Peyer's patch (tissue), 4 donors: ENCODE measurements at regions not wholly inside any gene's neighbourhood (a gene's known extent, or its start where the extent isn't known, plus 50 kb on each side); places are given as distances from the start of the nearest gene placed in this dataset.

ENCODE experiments used
- DNase-seq, 3 donors: peaks; one replicate each; pipeline ENCODE4 v3.0.0-alpha.2; 2017 to 2019
- H3K27ac ChIP-seq, 4 donors: fragments of 200-600 bp; sonication (generic); one replicate each; pipeline ENCODE4 v1.5.1; 2016 to 2019
- H3K27me3 ChIP-seq, 2 donors: fragments of 200-600 bp; sonication (generic); one replicate each; pipeline ENCODE4 v1.5.1; 2019
- H3K36me3 ChIP-seq, 3 donors: fragments of 200-600 bp; sonication (generic); one replicate each; pipeline ENCODE4 v1.5.1; 2016 to 2019
- H3K4me1 ChIP-seq, 4 donors: fragments of 200-600 bp; sonication (generic); one replicate each; pipeline ENCODE4 v1.5.1; 2016 to 2019
- H3K4me3 ChIP-seq, 4 donors: fragments of 200-600 bp; sonication (generic); 1 replicate in 3 of 4; 2 replicates in 1 of 4; pipeline ENCODE4 v1.5.1; 2016 to 2019; ENCODE audit warnings: mild to moderate bottlenecking in 1 of 4
- H3K9me3 ChIP-seq, 4 donors: fragments of 200-600 bp; sonication (generic); one replicate each; pipeline ENCODE4 v1.5.1; 2016 to 2019; ENCODE audit warnings: mild to moderate bottlenecking in 1 of 4
- CTCF ChIP-seq, 6 experiments: fragments of 450-650 bp in 4 of 6; fragments of 200-600 bp in 2 of 6; sonication (generic) in 1 of 6; IDR thresholded peaks; one replicate each; pipeline ENCODE4 v1.5.1; 2017 to 2019; ENCODE audit warnings: antibody characterized with exemption in 6 of 6, mild to moderate bottlenecking in 3 of 6, moderate library complexity in 1 of 6
- POLR2A ChIP-seq, 2 donors: fragments of 450-650 bp; IDR thresholded peaks; one replicate each; pipeline ENCODE4 v1.5.1; 2017; ENCODE audit warnings: antibody characterized with exemption in 2 of 2, mild to moderate bottlenecking in 2 of 2, moderate library complexity in 2 of 2

- H3K4me1 ChIP-seq = peaks cover 0 to 5% (median 0%) of the 10 kb centered on the region in 4 donors
- H3K4me3 ChIP-seq = no peak overlapping the region
- H3K36me3 ChIP-seq = no peaks in the 10 kb centered on the region
- no peak for TF ChIP-seq CTCF (IDR thresholded peaks at IDR 0.05)
- no peak for TF ChIP-seq POLR2A (IDR thresholded peaks at IDR 0.05)
- no peak for DNase-seq
- H3K9me3 ChIP-seq = no peaks in the 10 kb centered on the region
- H3K27ac ChIP-seq = no peak overlapping the region
- no peaks in the 10 kb centered on the region for H3K27me3 ChIP-seq
These were observed 88.9 kb downstream of the MYL12B start for GRCh38 chr18:3350566-3351527.

GRCh38 chr18:3354506-3354905 is 92.6 kb downstream of the MYL12B start:
- Histone ChIP-seq H3K4me3 (no peak overlapping the region), H3K4me1 (no peaks in the 10 kb centered on the region), H3K27ac (no peak overlapping the region), H3K36me3 (no peaks in the 10 kb centered on the region), H3K9me3 (no peaks in the 10 kb centered on the region), H3K27me3 (no peaks in the 10 kb centered on the region)
- TF ChIP-seq CTCF (IDR thresholded peaks at IDR 0.05) = no peak
- no peak for TF ChIP-seq POLR2A (IDR thresholded peaks at IDR 0.05)
- DNase-seq = no peak

- Histone ChIP-seq H3K4me3 (no peak overlapping the region), H3K27me3 (no peaks in the 10 kb centered on the region), H3K27ac (no peak overlapping the region), H3K9me3 (no peaks in the 10 kb centered on the region), H3K36me3 (no peaks in the 10 kb centered on the region), H3K4me1 (no peaks in the 10 kb centered on the region)
- TF ChIP-seq CTCF (IDR thresholded peaks at IDR 0.05) = no peak
- no peak for TF ChIP-seq POLR2A (IDR thresholded peaks at IDR 0.05)
- DNase-seq = no peak
These were observed 93.4 kb upstream of the TGIF1 start for GRCh38 chr18:3356614-3357013.

GRCh38 chr18:3357516-3357915 is 92.5 kb upstream of the TGIF1 start:
- TF ChIP-seq CTCF (IDR thresholded peaks at IDR 0.05) (no peak), POLR2A (IDR thresholded peaks at IDR 0.05) (no peak)
- Histone ChIP-seq H3K36me3 (no peaks in the 10 kb centered on the region), H3K27me3 (no peaks in the 10 kb centered on the region), H3K4me1 (no peaks in the 10 kb centered on the region), H3K9me3 (no peaks in the 10 kb centered on the region), H3K4me3 (no peak overlapping the region), H3K27ac (no peak overlapping the region)
- no peak for DNase-seq

GRCh38 chr18:3358310-3358709 is 91.7 kb upstream of the TGIF1 start:
- Histone ChIP-seq H3K36me3 (no peaks in the 10 kb centered on the region), H3K27me3 (no peaks in the 10 kb centered on the region), H3K9me3 (no peaks in the 10 kb centered on the region), H3K4me1 (no peaks in the 10 kb centered on the region), H3K4me3 (no peak overlapping the region), H3K27ac (no peak overlapping the region)
- no peak for TF ChIP-seq POLR2A (IDR thresholded peaks at IDR 0.05)
- TF ChIP-seq CTCF (IDR thresholded peaks at IDR 0.05) = no peak
- DNase-seq = no peak
